ENCODE measurements at regions not wholly inside any gene's neighbourhood (a gene's known extent, or its start where the extent isn't known, plus 50 kb on each side); places are given as distances from the start of the nearest gene placed in this dataset.

- no peak for TF ChIP-seq ZNF462 (CRISPR knock-in tag; IDR thresholded peaks at IDR 0.05)
- no peak for TF ChIP-seq ZNF331 (CRISPR knock-in tag; IDR thresholded peaks at IDR 0.05; ENCODE audit: low read depth)
- TF ChIP-seq ZNF114 (CRISPR knock-in tag; IDR thresholded peaks at IDR 0.05): no peak
- TF ChIP-seq STAT1 (IDR thresholded peaks at IDR 0.05; ENCODE audit: unreplicated experiment): no peak
- no peak for TF ChIP-seq REST (IDR thresholded peaks at IDR 0.05; ENCODE audit: unreplicated experiment)
- no peak for TF ChIP-seq POLR2AphosphoS5 (IDR thresholded peaks at IDR 0.05; ENCODE audit: low read depth)
- no peak for TF ChIP-seq EZH2 (IDR thresholded peaks at IDR 0.05; ENCODE audit: low read depth, unreplicated experiment)
- no peak for TF ChIP-seq ETS1 (IDR thresholded peaks at IDR 0.05)
- no peak for TF ChIP-seq JUNB (IDR thresholded peaks at IDR 0.05; ENCODE audit: unreplicated experiment)
- no peak for TF ChIP-seq NANOG (IDR thresholded peaks at IDR 0.05; ENCODE audit: borderline replicate concordance)
- no peak for TF ChIP-seq EZH2phosphoT487 (IDR thresholded peaks at IDR 0.05; ENCODE audit: unreplicated experiment)
Observed at GRCh38 chr11:32326522-32326921, 108.8 kb downstream of the WT1 start (continued).

Data from GM23338 (cell line).